ENCODE measurements at regions not wholly inside any gene's neighbourhood (a gene's known extent, or its start where the extent isn't known, plus 50 kb on each side); places are given as distances from the start of the nearest gene placed in this dataset.

GRCh38 chr5:167730121-167730520, 561.3 kb upstream of the WWC1 start:
- H3K4me1 ChIP-seq (ENCODE audit: control insufficient read depth in 5 of 5, insufficient read depth in 5 of 5, low read length in 5 of 5): peaks cover 0 to 19% (median 5%) of the 10 kb centered on the region in 5 donors
- H3K27ac ChIP-seq (ENCODE audit: low read depth, low read length): peak overlapping the region; percentile 84
- no peaks in the 10 kb centered on the region for H3K36me3 ChIP-seq (ENCODE audit: control insufficient read depth in 5 of 5, insufficient read depth in 5 of 5, low read length in 5 of 5)
- H3K9ac ChIP-seq (ENCODE audit: low read length in 5 of 5): no peak overlapping the region
- no peaks in the 10 kb centered on the region for H3K27me3 ChIP-seq (ENCODE audit: control insufficient read depth in 5 of 5, insufficient read depth in 4 of 5, low read length in 5 of 5)
- H3K9me3 ChIP-seq (ENCODE audit: control insufficient read depth in 5 of 5, low read length in 5 of 5): no peaks in the 10 kb centered on the region
- no peak overlapping the region for H3K4me3 ChIP-seq (ENCODE audit: low read depth in 1 of 5, low read length in 5 of 5)

GRCh38 chr5:167730656-167731055, 560.8 kb upstream of the WWC1 start:
- Histone ChIP-seq H3K36me3 (ENCODE audit: control insufficient read depth in 5 of 5, insufficient read depth in 5 of 5, low read length in 5 of 5) (no peaks in the 10 kb centered on the region), H3K27me3 (ENCODE audit: control insufficient read depth in 5 of 5, insufficient read depth in 4 of 5, low read length in 5 of 5) (no peaks in the 10 kb centered on the region), H3K4me3 (ENCODE audit: low read depth in 1 of 5, low read length in 5 of 5) (no peak overlapping the region), H3K4me1 (ENCODE audit: control insufficient read depth in 5 of 5, insufficient read depth in 5 of 5, low read length in 5 of 5) (peaks cover 0 to 19% (median 5%) of the 10 kb centered on the region in 5 donors), H3K9me3 (ENCODE audit: control insufficient read depth in 5 of 5, low read length in 5 of 5) (no peaks in the 10 kb centered on the region), H3K27ac (ENCODE audit: low read depth, low read length) (peak overlapping the region; percentile 84), H3K9ac (ENCODE audit: low read length in 5 of 5) (no peak overlapping the region)

GRCh38 chr5:167731951-167732350, 559.5 kb upstream of the WWC1 start:
- Histone ChIP-seq H3K4me3 (ENCODE audit: low read depth in 1 of 5, low read length in 5 of 5) (no peak overlapping the region), H3K9me3 (ENCODE audit: control insufficient read depth in 5 of 5, low read length in 5 of 5) (no peaks in the 10 kb centered on the region), H3K4me1 (ENCODE audit: control insufficient read depth in 5 of 5, insufficient read depth in 5 of 5, low read length in 5 of 5) (peaks cover 0 to 19% (median 5%) of the 10 kb centered on the region in 5 donors), H3K27ac (ENCODE audit: low read depth, low read length) (no peak overlapping the region), H3K9ac (ENCODE audit: low read length in 5 of 5) (no peak overlapping the region), H3K27me3 (ENCODE audit: control insufficient read depth in 5 of 5, insufficient read depth in 4 of 5, low read length in 5 of 5) (no peaks in the 10 kb centered on the region), H3K36me3 (ENCODE audit: control insufficient read depth in 5 of 5, insufficient read depth in 5 of 5, low read length in 5 of 5) (no peaks in the 10 kb centered on the region)

GRCh38 chr5:167732499-167732898, 558.9 kb upstream of the WWC1 start:
- no peak overlapping the region for H3K27ac ChIP-seq (ENCODE audit: low read depth, low read length)
- H3K4me1 ChIP-seq (ENCODE audit: control insufficient read depth in 5 of 5, insufficient read depth in 5 of 5, low read length in 5 of 5): peaks cover 0 to 19% (median 5%) of the 10 kb centered on the region in 5 donors
- H3K27me3 ChIP-seq (ENCODE audit: control insufficient read depth in 5 of 5, insufficient read depth in 4 of 5, low read length in 5 of 5): no peaks in the 10 kb centered on the region
- no peaks in the 10 kb centered on the region for H3K9me3 ChIP-seq (ENCODE audit: control insufficient read depth in 5 of 5, low read length in 5 of 5)
- H3K36me3 ChIP-seq (ENCODE audit: control insufficient read depth in 5 of 5, insufficient read depth in 5 of 5, low read length in 5 of 5): no peaks in the 10 kb centered on the region
- H3K9ac ChIP-seq (ENCODE audit: low read length in 5 of 5): peak overlapping the region in 1 of 5 donors; percentile 9
- no peak overlapping the region for H3K4me3 ChIP-seq (ENCODE audit: low read depth in 1 of 5, low read length in 5 of 5)

DNA sequence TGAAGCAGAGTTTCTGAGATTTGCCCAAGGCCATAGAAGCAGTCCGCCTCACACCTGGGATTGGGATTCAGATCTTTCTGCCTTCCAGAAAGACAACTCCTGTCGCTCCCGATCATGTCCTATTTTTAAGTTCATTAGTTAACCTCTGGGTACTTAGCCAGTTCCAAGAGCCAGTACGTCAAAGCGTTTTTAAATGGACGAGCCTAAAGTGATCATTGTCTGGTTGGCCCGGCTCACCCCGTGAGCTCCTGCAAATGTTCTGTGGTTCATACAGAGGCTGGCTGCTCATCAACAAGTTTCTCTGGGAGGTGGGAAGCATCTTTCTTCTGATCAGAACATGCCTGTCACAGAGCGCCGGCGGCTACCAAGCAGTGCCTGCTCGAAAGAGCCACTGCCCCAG, 554.5 kb upstream of the WWC1 start:
- Histone ChIP-seq H3K4me3 (ENCODE audit: low read depth in 1 of 5, low read length in 5 of 5) (no peak overlapping the region), H3K9me3 (ENCODE audit: control insufficient read depth in 5 of 5, low read length in 5 of 5) (peaks cover 0 to 5% (median 2%) of the 10 kb centered on the region in 5 donors), H3K4me1 (ENCODE audit: control insufficient read depth in 5 of 5, insufficient read depth in 5 of 5, low read length in 5 of 5) (no peaks in the 10 kb centered on the region), H3K9ac (ENCODE audit: low read length in 5 of 5) (no peak overlapping the region), H3K27ac (ENCODE audit: low read depth, low read length) (no peak overlapping the region), H3K27me3 (ENCODE audit: control insufficient read depth in 5 of 5, insufficient read depth in 4 of 5, low read length in 5 of 5) (no peaks in the 10 kb centered on the region), H3K36me3 (ENCODE audit: control insufficient read depth in 5 of 5, insufficient read depth in 5 of 5, low read length in 5 of 5) (no peaks in the 10 kb centered on the region)

DNA sequence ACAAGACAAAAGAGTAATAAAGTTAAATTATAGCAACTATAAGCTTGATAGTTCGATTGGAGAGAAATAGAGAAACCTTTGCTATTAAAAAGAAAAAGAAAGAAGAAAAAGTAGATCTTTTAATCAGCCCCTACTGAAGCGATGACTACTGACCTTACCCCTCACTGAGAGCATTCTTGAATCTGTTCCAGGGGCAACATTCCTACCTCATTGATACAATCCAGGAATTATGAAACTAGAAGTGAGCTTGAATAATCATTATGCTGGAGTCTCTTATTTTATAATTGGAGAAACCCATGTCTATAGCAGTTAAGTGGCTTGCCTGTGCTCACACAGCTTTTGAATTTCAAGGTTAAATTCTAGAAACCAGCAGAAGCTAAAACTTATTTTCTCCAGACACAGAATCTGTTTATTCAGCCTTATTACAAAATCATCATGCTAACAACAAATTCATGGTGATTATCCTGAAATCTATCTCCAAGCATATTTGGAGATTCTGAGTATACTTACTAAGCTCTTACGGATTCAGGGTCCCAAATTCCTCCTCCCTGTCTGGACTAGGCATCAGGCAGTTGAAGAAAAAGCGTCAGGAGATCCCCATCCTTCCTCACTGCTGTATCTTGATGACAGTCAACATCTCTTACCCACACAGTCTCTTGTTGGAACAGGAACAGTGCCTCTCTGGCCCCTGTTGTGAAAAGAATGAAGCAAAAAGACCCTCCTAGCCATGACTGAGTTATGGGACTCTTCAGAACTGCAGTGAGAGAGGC, 547.6 kb upstream of the WWC1 start:
- H3K4me1 ChIP-seq (ENCODE audit: control insufficient read depth in 5 of 5, insufficient read depth in 5 of 5, low read length in 5 of 5): peaks cover 0 to 15% (median 5%) of the 10 kb centered on the region in 5 donors
- no peaks in the 10 kb centered on the region for H3K27me3 ChIP-seq (ENCODE audit: control insufficient read depth in 5 of 5, insufficient read depth in 4 of 5, low read length in 5 of 5)
- H3K27ac ChIP-seq (ENCODE audit: low read depth, low read length): peak overlapping the region; percentile 38
- H3K9me3 ChIP-seq (ENCODE audit: control insufficient read depth in 5 of 5, low read length in 5 of 5): peaks cover 0 to under 1% (median 0%) of the 10 kb centered on the region in 5 donors
- no peaks in the 10 kb centered on the region for H3K36me3 ChIP-seq (ENCODE audit: control insufficient read depth in 5 of 5, insufficient read depth in 5 of 5, low read length in 5 of 5)
- no peak overlapping the region for H3K9ac ChIP-seq (ENCODE audit: low read length in 5 of 5)
- no peak overlapping the region for H3K4me3 ChIP-seq (ENCODE audit: low read depth in 1 of 5, low read length in 5 of 5)

DNA sequence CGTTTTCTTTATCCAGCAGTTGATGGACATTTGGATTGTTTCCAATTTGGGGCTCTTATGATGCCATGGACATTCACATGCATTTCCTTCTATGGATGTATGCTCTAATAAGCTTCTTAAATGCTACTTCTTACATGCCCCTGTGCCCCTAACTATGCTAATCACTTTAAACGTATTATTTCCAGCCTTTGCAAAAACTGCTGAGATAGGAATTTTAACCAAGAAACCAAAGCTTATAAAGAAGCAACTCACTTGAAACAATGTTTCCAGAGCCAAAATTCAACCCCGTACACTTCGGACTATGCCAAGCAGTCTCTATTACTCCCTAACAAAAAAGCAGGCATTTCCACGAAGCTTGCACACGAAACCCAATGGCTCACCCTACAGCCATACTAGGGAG, 545.6 kb upstream of the WWC1 start:
- Histone ChIP-seq H3K36me3 (ENCODE audit: control insufficient read depth in 5 of 5, insufficient read depth in 5 of 5, low read length in 5 of 5) (no peaks in the 10 kb centered on the region), H3K9ac (ENCODE audit: low read length in 5 of 5) (no peak overlapping the region), H3K27me3 (ENCODE audit: control insufficient read depth in 5 of 5, insufficient read depth in 4 of 5, low read length in 5 of 5) (peaks cover 0 to 2% (median 0%) of the 10 kb centered on the region in 5 donors), H3K27ac (ENCODE audit: low read depth, low read length) (no peak overlapping the region), H3K9me3 (ENCODE audit: control insufficient read depth in 5 of 5, low read length in 5 of 5) (no peaks in the 10 kb centered on the region), H3K4me1 (ENCODE audit: control insufficient read depth in 5 of 5, insufficient read depth in 5 of 5, low read length in 5 of 5) (peaks cover 0 to 15% (median 5%) of the 10 kb centered on the region in 5 donors), H3K4me3 (ENCODE audit: low read depth in 1 of 5, low read length in 5 of 5) (no peak overlapping the region)

DNA sequence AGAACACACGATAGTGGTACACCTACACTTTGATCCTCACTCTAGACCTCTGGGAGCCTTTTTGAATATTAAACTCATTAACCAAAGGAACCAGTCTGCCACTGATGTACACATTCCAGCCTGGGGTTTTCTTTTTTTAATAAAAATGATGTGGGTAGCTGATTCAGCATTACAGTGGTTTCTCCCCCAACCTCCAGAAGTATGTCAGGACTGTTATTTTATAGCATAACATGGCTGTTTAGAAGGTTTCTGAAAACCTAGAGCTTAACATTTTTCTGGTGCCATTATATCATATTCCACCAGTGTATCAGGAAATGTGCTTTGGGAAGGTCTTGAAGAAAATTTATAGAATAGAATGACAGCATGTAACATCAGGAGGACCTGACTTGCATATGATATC, 540.9 kb upstream of the WWC1 start:
- H3K4me3 ChIP-seq (ENCODE audit: low read depth in 1 of 5, low read length in 5 of 5): no peak overlapping the region
- H3K27me3 ChIP-seq (ENCODE audit: control insufficient read depth in 5 of 5, insufficient read depth in 4 of 5, low read length in 5 of 5): peaks cover 0 to 2% (median 0%) of the 10 kb centered on the region in 5 donors
- H3K9ac ChIP-seq (ENCODE audit: low read length in 5 of 5): no peak overlapping the region
- H3K36me3 ChIP-seq (ENCODE audit: control insufficient read depth in 5 of 5, insufficient read depth in 5 of 5, low read length in 5 of 5): no peaks in the 10 kb centered on the region
- no peak overlapping the region for H3K27ac ChIP-seq (ENCODE audit: low read depth, low read length)
- no peaks in the 10 kb centered on the region for H3K4me1 ChIP-seq (ENCODE audit: control insufficient read depth in 5 of 5, insufficient read depth in 5 of 5, low read length in 5 of 5)
- no peaks in the 10 kb centered on the region for H3K9me3 ChIP-seq (ENCODE audit: control insufficient read depth in 5 of 5, low read length in 5 of 5)

GRCh38 chr5:167752936-167753335, 538.5 kb upstream of the WWC1 start:
- H3K36me3 ChIP-seq (ENCODE audit: control insufficient read depth in 5 of 5, insufficient read depth in 5 of 5, low read length in 5 of 5): no peaks in the 10 kb centered on the region
- H3K27me3 ChIP-seq (ENCODE audit: control insufficient read depth in 5 of 5, insufficient read depth in 4 of 5, low read length in 5 of 5): peaks cover 0 to 2% (median 0%) of the 10 kb centered on the region in 5 donors
- H3K9me3 ChIP-seq (ENCODE audit: control insufficient read depth in 5 of 5, low read length in 5 of 5): no peaks in the 10 kb centered on the region
- no peak overlapping the region for H3K4me3 ChIP-seq (ENCODE audit: low read depth in 1 of 5, low read length in 5 of 5)
- H3K27ac ChIP-seq (ENCODE audit: low read depth, low read length): no peak overlapping the region
- no peaks in the 10 kb centered on the region for H3K4me1 ChIP-seq (ENCODE audit: control insufficient read depth in 5 of 5, insufficient read depth in 5 of 5, low read length in 5 of 5)
- no peak overlapping the region for H3K9ac ChIP-seq (ENCODE audit: low read length in 5 of 5)

GRCh38 chr5:167753725-167754490, 537.5 kb upstream of the WWC1 start:
- Histone ChIP-seq H3K9me3 (ENCODE audit: control insufficient read depth in 5 of 5, low read length in 5 of 5) (no peaks in the 10 kb centered on the region), H3K4me3 (ENCODE audit: low read depth in 1 of 5, low read length in 5 of 5) (no peak overlapping the region), H3K27me3 (ENCODE audit: control insufficient read depth in 5 of 5, insufficient read depth in 4 of 5, low read length in 5 of 5) (peaks cover 0 to 2% (median 0%) of the 10 kb centered on the region in 5 donors)

More at GRCh38 chr5:167753725-167754490, 537.5 kb upstream of the WWC1 start:
- no peaks in the 10 kb centered on the region for H3K4me1 ChIP-seq (ENCODE audit: control insufficient read depth in 5 of 5, insufficient read depth in 5 of 5, low read length in 5 of 5)
- no peak overlapping the region for H3K27ac ChIP-seq (ENCODE audit: low read depth, low read length)
- H3K9ac ChIP-seq (ENCODE audit: low read length in 5 of 5): no peak overlapping the region
- no peaks in the 10 kb centered on the region for H3K36me3 ChIP-seq (ENCODE audit: control insufficient read depth in 5 of 5, insufficient read depth in 5 of 5, low read length in 5 of 5)

Measured in subcutaneous abdominal adipose tissue (tissue), 5 donors.